ENCODE measurements at regions not wholly inside any gene's neighbourhood (a gene's known extent, or its start where the extent isn't known, plus 50 kb on each side); places are given as distances from the start of the nearest gene placed in this dataset.

- H3K9me3 ChIP-seq (ENCODE audit: low read depth, low read length) = no peaks in the 10 kb centered on the region
- no peak overlapping the region for H3K4me3 ChIP-seq (ENCODE audit: insufficient read depth, low read length)
- no peak overlapping the region for H3K4me2 ChIP-seq (ENCODE audit: insufficient read depth, low read length)
- H3K27me3 ChIP-seq (ENCODE audit: insufficient read depth, low read length) = no peaks in the 10 kb centered on the region
- no peaks in the 10 kb centered on the region for H3K36me3 ChIP-seq (ENCODE audit: insufficient read depth, low read length)
- no peak for TF ChIP-seq CTCF (IDR thresholded peaks at IDR 0.05; ENCODE audit: extremely low read depth, low read depth, low read length)
- H3K27ac ChIP-seq (ENCODE audit: low read depth, low read length) = no peak overlapping the region
- no peak overlapping the region for H2AFZ ChIP-seq (ENCODE audit: low read length)
- H3K79me2 ChIP-seq (ENCODE audit: insufficient read depth, low read length) = no peaks in the 10 kb centered on the region
- H4K20me1 ChIP-seq (ENCODE audit: insufficient read depth, low read length) = no peaks in the 10 kb centered on the region
- no peaks in the 10 kb centered on the region for H3K4me1 ChIP-seq (ENCODE audit: insufficient read depth, low read length)
- DNase-seq (ENCODE audit: insufficient read length, low spot score, missing footprints) = no peak
Observed at GRCh38 chr7:88638583-88638982, 120.9 kb upstream of the ZNF804B start.

GRCh38 chr7:88637795-88638194, 121.7 kb upstream of the ZNF804B start:
- no peak overlapping the region for H2AFZ ChIP-seq (ENCODE audit: low read length)
- H3K27me3 ChIP-seq (ENCODE audit: insufficient read depth, low read length) = no peaks in the 10 kb centered on the region
- H3K4me3 ChIP-seq (ENCODE audit: insufficient read depth, low read length) = no peak overlapping the region
- no peaks in the 10 kb centered on the region for H3K9me3 ChIP-seq (ENCODE audit: low read depth, low read length)
- no peak overlapping the region for H3K4me2 ChIP-seq (ENCODE audit: insufficient read depth, low read length)
- H3K79me2 ChIP-seq (ENCODE audit: insufficient read depth, low read length) = no peaks in the 10 kb centered on the region
- no peak for TF ChIP-seq CTCF (IDR thresholded peaks at IDR 0.05; ENCODE audit: extremely low read depth, low read depth, low read length)
- no peaks in the 10 kb centered on the region for H3K36me3 ChIP-seq (ENCODE audit: insufficient read depth, low read length)
- no peak for DNase-seq (ENCODE audit: insufficient read length, low spot score, missing footprints)
- no peaks in the 10 kb centered on the region for H3K4me1 ChIP-seq (ENCODE audit: insufficient read depth, low read length)
- H3K27ac ChIP-seq (ENCODE audit: low read depth, low read length) = no peak overlapping the region
- no peaks in the 10 kb centered on the region for H4K20me1 ChIP-seq (ENCODE audit: insufficient read depth, low read length)

GRCh38 chr7:88635149-88635548, 124.4 kb upstream of the ZNF804B start:
- H3K27me3 ChIP-seq (ENCODE audit: insufficient read depth, low read length) = no peaks in the 10 kb centered on the region
- no peaks in the 10 kb centered on the region for H3K9me3 ChIP-seq (ENCODE audit: low read depth, low read length)
- no peaks in the 10 kb centered on the region for H3K4me1 ChIP-seq (ENCODE audit: insufficient read depth, low read length)
- no peaks in the 10 kb centered on the region for H4K20me1 ChIP-seq (ENCODE audit: insufficient read depth, low read length)
- no peak for TF ChIP-seq CTCF (IDR thresholded peaks at IDR 0.05; ENCODE audit: extremely low read depth, low read depth, low read length)
- H3K27ac ChIP-seq (ENCODE audit: low read depth, low read length) = no peak overlapping the region
- no peak for DNase-seq (ENCODE audit: insufficient read length, low spot score, missing footprints)
- H3K4me2 ChIP-seq (ENCODE audit: insufficient read depth, low read length) = no peak overlapping the region
- H3K79me2 ChIP-seq (ENCODE audit: insufficient read depth, low read length) = no peaks in the 10 kb centered on the region
- no peak overlapping the region for H2AFZ ChIP-seq (ENCODE audit: low read length)
- H3K4me3 ChIP-seq (ENCODE audit: insufficient read depth, low read length) = no peak overlapping the region
- H3K36me3 ChIP-seq (ENCODE audit: insufficient read depth, low read length) = no peaks in the 10 kb centered on the region

- Histone ChIP-seq H3K27ac (ENCODE audit: low read depth, low read length) (no peak overlapping the region), H3K27me3 (ENCODE audit: insufficient read depth, low read length) (no peaks in the 10 kb centered on the region), H3K79me2 (ENCODE audit: insufficient read depth, low read length) (no peaks in the 10 kb centered on the region), H4K20me1 (ENCODE audit: insufficient read depth, low read length) (no peaks in the 10 kb centered on the region), H3K9me3 (ENCODE audit: low read depth, low read length) (no peaks in the 10 kb centered on the region), H3K4me2 (ENCODE audit: insufficient read depth, low read length) (no peak overlapping the region), H3K36me3 (ENCODE audit: insufficient read depth, low read length) (no peaks in the 10 kb centered on the region), H3K4me3 (ENCODE audit: insufficient read depth, low read length) (no peak overlapping the region), H3K4me1 (ENCODE audit: insufficient read depth, low read length) (no peaks in the 10 kb centered on the region), H2AFZ (ENCODE audit: low read length) (no peak overlapping the region)
- no peak for DNase-seq (ENCODE audit: insufficient read length, low spot score, missing footprints)
- TF ChIP-seq CTCF (IDR thresholded peaks at IDR 0.05; ENCODE audit: extremely low read depth, low read depth, low read length) = no peak
Observed at GRCh38 chr7:88629559-88629958, 129.9 kb upstream of the ZNF804B start.

Data from osteoblast (primary cell).